Kidney tubule cell (primary cell): ENCODE measurements at regions not wholly inside any gene's neighbourhood (a gene's known extent, or its start where the extent isn't known, plus 50 kb on each side); places are given as distances from the start of the nearest gene placed in this dataset.
A peak's percentile ranks its signal among the peaks of the same experiment; 100 is the strongest.
"Not testable (repeated sequence)": the region's sequence is repeated elsewhere in the genome, so short reads cannot be mapped to it uniquely, and the experiment has no call there.

Experiments used
- DNase-seq: peaks from one replicate; pipeline ENCODE4 v3.0.0-alpha.2; 2018; ENCODE audit warnings: low spot score

DNA sequence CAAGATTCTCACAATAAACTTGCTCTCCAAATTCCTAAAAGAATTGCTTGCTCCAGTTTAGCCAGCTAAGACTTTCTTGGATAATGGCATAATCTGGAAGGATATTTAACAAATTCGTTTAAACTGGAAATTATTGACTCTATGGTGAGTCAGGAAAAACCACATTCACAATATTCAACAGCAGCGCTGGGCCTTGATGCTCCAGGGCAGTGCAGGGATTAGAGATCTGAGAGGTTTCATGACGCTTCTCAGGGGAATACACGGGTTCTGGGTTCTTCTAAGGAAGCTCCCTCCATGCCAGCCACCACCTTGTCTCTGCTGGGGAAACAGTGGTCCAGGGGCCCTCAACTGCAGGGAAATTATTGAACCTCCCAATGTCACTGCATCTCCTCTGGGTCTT, 123.3 kb upstream of the FAM20C start:
- not testable (repeated sequence) for DNase-seq

DNA sequence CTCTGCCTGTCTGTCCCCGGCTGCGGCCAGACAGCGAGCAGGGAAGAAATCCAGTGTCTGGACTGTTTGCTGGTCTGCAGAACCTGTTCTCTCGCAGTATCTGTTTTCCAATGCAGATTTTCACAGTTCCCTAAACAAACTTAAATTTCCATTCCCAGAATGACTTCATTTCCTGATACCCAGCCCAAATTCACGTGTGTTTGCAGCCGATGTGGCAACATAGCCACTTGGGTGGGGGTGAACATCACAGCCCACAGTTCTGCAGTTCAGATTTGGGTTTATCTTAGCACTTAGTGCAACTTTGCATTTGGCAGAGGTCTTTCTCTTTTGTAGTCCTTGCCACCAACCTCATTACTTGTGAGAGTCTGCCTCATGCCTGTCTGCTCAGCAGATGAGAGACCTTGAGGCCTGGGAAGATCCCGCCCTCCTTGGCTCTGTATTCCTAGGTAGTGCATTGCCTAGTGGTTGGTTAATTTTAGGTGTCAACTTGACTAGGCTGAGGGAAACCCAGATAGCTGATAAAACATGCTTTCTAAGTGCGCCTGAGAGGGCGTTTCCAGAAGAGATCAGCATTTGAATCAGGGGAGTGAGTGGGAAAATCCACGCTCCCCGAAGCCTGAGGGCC, 122.8 kb upstream of the FAM20C start:
- DNase-seq, result not testable (repeated sequence)

DNA sequence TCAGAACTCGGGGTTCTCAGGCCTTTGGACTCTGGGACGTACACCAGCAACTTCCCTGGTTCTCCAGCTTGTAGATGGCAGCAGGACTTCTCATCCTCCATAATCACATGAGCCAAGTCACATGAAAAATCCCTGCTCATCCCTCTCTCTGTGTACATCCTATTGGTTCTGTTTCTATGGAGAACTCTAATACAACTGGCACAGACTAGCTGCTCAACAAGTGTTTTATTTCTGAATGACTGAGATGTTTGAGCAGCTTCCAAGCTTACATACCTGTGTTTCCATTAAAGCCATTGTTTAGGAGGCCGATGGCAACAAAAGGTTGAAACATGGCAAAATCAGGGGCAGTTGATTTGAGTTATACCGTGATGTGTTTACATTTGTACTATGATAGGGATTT, 122.2 kb upstream of the FAM20C start:
- not testable (repeated sequence) for DNase-seq

DNA sequence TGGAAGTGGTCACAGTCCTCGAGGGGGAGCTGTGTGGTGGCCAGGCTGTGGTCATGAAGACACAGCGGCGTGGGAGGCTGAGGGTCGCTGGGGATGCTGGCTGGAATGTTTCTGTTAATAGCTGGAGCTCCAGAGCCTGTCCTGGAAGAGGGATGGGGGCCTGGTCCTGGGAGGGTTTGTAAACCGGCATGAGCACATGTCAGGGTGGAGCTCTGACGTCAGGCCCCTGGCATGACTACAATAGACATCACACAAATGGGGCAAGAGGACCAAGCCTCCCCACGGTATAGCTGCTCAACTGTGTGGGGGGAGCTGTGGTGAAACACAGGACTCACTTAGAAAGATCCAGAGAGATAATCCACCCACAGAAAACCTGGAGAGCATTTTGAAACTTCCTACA, 121.4 kb upstream of the FAM20C start:
- DNase-seq, result not testable (repeated sequence)

DNA sequence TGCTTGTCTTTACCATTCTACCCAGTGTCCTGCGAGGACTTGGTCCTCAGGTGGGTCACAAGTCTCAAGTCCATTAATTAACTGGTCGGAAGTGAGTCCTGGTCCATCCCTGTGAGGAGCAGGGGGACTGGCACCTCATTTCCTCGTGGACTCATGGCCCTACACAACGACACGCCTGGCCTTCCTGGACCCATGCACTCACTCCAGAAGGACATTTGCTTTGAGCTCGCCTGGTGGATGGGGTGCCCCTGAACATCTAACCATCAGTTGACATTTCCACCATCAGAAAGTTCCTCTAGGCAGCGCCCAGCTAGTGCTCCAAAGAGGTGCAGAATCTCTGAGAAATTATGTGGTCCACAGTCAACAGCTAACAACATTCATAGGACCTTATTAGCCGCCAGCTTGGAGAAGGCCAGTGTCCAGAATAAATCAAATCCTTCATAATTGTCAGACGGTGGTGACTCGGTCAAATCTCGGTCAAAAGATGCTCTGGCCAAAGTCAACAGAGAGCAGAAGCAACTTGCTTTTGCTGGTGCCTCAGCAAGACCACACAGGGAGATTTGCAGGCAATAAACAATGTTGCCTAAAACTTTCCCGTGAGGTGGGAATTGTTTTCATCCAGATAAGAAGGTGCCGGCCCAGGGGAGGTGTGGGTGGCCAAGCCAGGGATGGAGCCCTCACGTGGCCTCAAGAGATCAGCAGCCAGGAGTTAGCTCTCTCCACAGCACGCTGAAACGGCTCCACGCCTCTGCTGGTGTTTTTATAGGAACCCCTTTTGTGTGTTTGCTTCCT, 119.9 kb upstream of the FAM20C start:
- DNase-seq, result not testable (repeated sequence)

DNA sequence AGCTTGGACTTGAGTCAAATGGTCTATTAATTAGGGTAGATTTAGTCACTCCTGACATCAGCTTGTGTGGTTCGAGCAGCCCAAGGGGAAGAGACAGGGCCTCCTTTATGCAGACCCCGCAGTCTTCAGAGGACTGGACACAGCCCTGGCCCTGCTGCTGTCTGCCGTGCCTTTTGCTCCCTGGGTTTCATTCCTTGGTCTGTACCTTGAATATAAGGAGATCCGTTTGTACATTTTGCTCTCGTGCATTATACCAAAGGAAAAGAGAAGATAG, 119.4 kb upstream of the FAM20C start:
- not testable (repeated sequence) for DNase-seq

DNA sequence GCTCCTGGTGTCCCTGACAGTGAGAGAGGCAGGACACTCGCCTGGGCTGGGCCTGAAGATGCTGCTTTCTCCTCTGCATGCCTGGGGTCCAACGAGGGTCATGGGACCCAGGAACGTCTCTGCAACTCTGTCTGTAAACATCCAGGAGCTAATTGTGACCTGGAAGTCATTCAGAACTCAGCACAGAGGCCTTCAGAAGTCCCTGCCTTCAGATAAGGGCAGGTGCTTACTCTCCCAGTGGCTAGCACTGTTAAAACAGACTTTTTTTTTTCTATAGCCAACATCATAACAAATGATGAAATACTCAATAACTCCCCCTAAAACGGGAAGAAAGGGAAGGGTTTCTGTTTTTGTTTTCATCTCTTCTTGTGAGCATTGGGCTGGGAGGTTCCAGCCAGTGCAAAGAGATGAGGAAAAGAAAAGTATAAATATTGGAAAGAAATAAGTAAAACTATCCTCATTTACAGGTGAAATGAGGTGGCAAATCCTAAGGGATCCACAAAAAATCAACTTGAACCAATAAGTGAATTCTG, 118.3 kb upstream of the FAM20C start:
- not testable (repeated sequence) for DNase-seq

DNA sequence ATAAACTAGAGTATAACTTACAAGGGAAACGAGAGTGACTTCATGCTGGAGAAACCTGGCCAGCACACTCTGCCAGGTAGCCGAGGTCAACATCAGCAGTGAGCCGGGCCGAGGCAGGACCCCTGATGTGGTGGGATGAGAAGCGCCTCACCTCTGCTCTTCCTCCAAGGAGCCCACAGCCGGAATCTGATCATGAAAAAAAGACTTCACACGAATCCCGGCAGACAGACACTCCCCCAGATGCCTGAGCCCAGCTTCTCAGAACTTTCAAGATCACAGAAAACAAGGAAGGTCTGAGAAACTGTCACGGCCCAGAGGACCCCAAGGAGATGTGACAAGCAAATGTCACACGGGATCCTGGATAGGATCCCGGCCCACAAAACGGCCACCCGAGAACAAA, 116.9 kb upstream of the FAM20C start:
- DNase-seq, result not testable (repeated sequence)

DNA sequence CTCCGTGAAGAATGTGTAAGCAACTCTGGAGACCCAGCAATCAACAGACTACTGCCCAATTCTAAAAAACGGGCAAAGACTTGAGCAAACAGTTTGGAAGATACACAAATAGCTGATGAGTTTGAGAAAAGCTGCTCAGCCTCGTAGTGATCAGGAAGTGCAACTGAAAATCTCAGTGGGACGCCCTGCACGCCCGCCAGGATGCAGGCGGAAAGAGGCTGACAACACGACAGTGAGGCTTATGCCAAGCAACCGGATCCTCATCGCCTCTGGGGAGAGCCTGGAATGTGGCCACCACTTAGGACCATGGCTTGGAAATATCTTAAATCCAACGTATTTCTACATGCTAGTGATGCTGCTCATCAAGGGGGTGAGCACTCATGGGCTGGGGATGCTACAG, 116.2 kb upstream of the FAM20C start:
- not testable (repeated sequence) for DNase-seq

DNA sequence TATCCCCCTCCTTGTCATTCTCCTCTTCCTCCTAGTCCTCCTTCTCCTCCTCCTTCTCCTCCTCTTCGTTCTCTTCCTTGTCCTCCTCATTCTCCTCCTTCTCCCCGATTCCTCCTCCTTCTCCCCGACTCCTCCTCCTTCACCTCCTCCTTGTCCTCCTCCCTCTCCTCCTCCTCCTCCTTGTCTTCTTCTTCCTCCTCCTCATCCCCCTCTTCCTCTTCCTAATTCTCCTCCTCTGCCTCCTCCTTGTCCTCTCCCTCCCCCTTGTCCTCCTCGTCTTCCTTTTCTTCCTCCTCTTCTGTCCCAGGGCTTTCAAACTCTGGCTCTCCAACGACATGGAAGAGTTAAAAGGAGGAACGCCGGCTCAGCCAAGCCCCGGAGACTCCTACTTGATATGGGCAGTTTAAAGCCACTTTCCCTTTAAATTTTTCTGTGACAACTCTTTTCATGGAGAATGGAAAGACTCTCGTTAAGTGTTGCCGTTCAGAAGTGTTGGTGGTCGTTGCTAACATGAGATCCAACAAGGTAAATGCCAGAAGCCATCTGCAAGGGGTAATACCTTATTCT, 115.5 kb upstream of the FAM20C start:
- not testable (repeated sequence) for DNase-seq

DNA sequence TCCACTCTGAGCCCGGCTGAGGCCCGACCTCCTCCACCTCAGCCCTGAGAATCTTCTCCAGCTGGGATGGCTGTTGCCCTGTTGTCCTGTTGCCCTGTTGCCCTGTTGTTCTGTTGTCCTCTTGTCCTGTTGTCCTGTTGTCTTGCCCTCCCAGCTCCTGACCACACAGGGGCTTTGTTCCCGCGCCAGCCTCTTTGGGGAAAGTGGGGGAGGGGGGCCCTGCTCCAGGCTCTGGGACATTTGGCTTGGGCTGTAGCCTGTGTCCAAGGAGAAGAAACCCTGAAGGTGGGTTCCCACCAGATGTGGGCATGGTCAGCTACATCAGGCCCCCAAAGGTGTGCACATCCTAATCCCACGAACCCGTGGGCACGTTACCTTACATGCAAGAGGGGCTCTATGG, 113.5 kb upstream of the FAM20C start:
- DNase-seq, result not testable (repeated sequence)

DNA sequence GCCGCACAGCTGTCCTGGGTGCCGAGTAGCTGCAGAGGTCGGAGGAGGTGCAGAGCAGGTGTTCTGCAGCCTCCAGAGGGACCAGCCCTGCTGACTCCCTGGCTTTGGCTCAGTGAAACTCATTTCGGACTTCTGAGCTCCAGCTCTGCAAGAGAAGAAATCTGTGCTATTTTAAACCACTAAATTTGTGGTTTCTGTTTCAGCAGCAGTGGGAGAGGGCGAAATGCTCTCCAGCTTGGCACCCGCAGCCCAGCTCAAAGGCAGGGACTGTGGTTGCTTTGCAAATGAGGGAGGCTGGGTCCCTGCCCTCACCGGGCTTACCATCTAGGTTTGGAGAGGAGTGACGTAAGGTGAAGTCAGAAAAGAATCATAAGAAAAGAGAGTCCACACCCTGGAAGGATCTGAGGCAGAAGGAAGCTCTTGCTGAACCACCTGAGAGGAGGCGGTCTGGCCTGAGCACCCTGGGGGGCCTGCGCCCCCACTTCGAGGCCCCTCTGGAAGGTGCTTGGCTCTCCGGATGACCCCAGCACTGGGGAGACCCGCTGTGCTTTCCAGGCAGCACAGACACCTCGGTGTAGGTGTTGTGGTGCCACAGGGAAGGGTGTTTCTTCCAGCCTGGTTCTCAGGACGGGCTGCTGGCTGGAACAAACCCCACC, 112.8 kb upstream of the FAM20C start:
- DNase-seq, result not testable (repeated sequence)

DNA sequence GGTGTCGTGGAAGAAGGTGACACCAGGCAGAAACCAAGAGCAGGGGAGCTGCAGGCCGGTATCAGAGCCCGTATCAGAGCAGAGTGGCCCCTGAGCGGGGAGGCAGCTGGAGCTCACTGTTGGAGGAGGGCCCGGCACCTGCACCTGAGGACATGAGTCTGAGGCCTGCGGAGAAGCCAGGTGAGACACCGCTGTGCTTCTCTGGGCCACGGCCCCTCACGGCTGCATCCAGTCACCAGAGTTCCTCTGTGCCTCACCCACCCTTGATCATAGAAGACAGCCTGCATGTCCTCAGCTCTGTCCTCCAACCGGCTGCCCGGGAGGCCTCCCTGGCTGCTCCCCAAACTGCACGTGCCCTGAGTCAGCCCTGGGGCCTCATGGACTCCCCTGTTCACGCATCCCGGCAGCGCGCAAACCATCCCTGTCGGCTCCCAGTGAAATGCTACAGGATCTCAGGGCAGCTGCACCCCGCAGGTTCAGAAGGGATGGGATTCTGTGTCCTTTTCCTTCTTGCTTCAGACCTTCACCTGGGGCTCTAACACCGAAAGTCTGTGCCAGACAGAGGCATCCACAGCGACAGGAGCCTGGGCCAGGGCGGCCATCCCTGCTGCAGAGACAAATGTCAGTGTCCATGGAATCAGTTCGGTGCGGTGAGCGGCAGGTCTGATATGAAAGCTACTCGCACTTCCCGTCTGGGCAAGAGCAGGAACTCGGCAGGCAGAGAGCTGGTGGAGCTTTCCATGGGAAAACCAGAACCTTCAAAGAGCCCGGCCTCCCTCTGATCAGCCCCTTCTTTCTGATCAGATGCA, 111.9 kb upstream of the FAM20C start:
- no peak for DNase-seq

DNA sequence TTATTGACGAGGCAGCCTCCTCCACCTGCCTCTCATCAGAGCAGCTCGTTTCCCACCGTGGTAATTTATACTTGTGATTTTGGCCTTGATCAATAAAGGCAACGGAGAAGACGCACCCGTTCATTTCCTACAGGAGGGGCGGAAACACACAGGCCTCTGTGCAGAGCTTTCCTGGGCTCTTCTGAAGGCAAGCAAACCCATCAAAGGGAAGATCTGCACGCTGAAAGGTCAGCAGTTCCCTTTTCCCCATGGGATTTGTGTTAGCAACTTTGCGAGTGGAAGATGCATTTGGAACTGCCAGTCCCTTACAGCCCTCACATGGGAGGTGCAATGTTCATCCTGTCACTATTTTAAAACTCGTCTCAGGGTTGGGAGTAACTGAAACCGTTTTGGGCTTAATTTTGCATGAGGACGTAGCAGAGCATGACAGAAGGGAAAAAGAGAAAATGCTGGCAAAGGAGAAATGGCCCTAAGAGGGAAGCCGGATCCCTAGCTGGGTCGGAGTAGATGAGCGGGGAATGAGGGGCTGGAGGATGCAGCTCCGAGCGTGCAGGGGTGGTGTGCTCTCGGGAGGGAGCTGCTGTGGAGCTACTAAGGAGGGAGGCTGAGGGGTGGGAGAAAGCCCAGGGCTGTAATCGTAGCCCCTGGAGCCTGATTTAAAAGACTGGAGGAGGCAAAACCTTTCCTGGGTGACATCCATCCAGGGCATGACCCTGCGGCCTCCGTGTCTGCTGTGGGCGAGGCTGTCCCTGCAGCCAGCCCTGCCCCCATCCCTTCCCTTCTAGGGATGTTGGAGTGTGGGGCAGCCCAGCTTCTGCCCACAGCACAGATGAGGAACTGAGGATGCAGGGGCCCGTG, 111.1 kb upstream of the FAM20C start:
- no peak for DNase-seq

DNA sequence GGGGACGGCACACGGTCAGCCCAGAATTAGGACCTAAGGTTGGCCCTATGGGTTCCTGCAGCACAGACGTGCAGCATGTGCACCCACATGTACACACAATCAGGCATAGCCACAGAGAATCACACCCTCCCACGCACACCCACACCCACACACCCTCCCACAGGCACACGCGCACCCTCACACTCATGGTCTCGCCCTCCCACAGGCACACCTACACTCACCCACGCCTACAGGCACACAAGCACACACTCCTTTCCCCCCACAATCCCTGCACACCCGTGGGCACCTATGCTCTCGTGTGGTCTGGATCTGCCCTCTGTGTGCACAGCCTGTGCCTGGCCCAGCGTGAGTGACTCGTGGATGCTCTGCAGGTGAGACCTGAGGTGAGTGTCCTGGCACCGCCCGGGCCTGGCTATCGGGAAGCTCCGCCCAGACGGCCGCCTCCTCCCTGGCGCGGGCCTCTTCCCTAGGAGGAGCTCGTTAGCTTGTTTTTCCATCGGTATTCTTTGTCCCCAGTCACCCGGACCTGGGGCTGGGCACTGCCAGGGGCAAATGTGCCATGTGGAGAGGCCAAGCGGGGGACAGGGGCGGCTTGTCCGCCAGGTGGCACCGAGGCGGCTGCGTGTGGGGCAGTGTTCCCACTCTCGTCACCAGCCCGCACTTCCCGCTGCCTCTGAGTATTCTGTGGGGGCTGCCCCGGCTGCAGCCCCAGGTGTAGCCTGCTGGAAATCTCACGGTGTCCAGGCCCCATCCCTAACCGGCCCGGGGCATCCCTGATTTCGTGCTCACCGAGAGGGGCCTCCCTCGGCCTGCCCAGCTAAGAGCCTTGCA, 110.2 kb upstream of the FAM20C start:
- peak; percentile 19 for DNase-seq

DNA sequence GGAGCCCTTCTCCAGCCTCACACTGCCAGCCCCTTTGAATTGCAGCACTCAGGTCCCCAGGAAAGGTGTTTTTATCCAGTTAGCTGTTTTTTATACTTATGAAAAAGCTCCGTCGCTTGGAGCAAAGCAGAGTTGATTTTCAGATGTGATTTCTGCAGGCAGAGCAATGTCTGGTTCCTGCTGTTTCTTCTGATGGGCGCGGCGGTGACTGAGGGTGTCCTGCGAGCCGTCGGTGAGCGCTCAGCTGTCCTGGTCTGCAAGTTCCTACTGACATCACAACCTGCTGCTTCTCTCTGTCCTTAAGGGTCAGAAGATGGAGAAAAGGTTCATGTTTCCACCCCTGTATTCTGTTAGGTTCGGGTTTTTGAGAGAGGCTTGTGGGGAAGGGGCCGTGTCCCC, 109.6 kb upstream of the FAM20C start:
- DNase-seq, result no peak

DNA sequence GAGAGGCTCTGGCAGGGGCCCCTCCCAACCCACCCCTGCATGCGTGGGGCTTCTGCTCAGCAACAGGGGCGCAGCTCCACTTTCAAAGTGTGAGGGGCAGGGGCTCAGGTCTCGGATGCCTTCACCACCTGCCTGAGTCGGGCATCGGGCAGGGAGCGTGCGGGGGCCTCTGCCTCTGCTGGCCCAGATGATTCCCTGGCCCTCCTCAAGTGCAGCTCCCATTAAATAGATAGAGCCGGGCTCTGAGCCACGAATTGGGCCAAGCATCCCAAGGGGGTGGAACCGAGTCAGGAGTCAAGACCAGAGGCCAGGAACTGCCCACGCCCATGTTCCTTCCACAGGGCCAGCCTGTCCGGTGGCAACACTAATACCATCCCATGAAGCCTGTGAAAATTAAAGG, 108.9 kb upstream of the FAM20C start:
- no peak for DNase-seq

DNA sequence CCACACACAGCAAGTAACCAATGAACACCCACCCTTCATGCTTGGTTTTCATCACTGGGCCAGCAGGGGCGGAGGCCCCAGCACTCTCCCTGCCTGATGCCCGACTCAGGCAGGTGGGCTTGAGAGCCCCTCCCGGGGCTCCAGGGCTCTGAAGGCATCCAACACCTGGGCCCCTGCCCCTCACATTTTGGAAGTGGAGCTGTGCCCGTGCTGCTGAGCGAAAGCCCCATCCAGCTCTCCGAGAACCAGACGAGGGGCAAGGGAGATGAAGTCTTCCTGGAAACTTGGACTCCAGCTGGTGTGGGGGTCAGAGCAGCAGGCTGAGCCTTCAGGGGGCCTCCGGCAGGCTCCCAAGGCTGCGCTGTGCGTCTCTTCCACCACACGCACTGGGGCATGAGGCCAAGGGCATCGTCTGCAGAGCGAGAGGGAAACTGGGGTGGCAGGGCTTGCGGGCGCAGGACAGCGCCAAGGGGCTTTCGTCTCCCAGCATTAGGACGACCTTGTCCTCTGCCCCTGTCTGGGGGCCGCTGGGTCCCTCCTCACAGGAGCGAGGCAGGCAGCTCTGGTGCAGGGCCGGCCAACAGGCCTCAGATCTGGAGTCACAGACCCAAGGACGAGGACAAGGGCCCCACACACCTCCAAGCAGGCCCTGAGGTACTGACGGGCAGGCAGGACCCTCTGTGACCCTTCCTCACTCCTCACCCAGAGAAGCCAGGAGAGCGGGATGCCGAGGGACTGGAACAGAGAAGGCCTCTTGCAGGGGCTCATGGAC, 108.3 kb upstream of the FAM20C start:
- no peak for DNase-seq

DNA sequence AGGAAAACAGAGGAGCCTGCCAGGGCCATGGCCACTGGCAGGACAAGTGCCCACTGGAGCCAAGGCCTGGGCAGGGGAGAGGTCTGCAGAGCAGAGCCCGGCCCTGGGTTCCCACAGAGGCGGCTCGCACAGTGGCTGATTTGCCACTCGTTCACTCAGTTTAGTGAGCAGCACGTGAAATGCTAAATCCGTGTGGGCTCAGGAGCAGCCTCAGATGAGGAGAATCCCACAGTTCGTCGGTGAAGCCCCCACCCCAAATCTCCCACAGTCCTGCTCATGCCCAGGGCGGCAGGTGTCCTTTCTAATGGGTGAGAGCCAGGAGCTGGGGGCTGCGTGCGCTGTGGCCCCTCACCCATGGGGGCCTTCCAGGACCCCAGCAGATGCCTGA, 107.7 kb upstream of the FAM20C start:
- no peak for DNase-seq
